AG04449 (cell line): ENCODE measurements at regions not wholly inside any gene's neighbourhood (a gene's known extent, or its start where the extent isn't known, plus 50 kb on each side); places are given as distances from the start of the nearest gene placed in this dataset.
A peak's percentile ranks its signal among the peaks of the same experiment; 100 is the strongest.

Experiments used
- CTCF ChIA-PET: fragments of 350-600 bp; formaldehyde crosslinking; extraction: SDS; loops from one replicate; lab custom pipeline; 2021; ENCODE audit warnings: antibody characterized with exemption; lab: Yijun Ruan, JAX
- POLR2A ChIA-PET: fragments of 400-600, 350-600 bp; formaldehyde crosslinking; extraction: SDS; loops from one replicate; lab custom pipeline; 2020; ENCODE audit warnings: antibody characterized with exemption, inconsistent platforms; lab: Yijun Ruan, JAX
- DNase-seq: peaks from one replicate; pipeline ENCODE4 v3.0.0-alpha.2; 2010; ENCODE audit warnings: low read depth, low spot score
- H3K4me3 ChIP-seq: 2 replicates; pipeline ENCODE4 v1.5.1; 2011; ENCODE audit warnings: low read depth, mild to moderate bottlenecking, control low read depth, low read length
- CTCF ChIP-seq: IDR thresholded peaks from one replicate; pipeline ENCODE4 v1.5.1; 2011; ENCODE audit warnings: mild to moderate bottlenecking, moderate library complexity, low read length, control low read depth, inconsistent platforms; ENCODE audit not compliant: insufficient read depth; ENCODE audit errors: missing control alignments

- no peak for DNase-seq
- CTCF ChIA-PET, result no interaction called here
- TF ChIP-seq CTCF, result no peak
- H3K4me3 ChIP-seq, result no peak overlapping the region
- POLR2A ChIA-PET, result no interaction called here
Observed at GRCh38 chr18:29169599-29169998, 992.7 kb upstream of the CDH2 start.

- TF ChIP-seq CTCF, result no peak
- no peak overlapping the region for H3K4me3 ChIP-seq
- ChIA-PET POLR2A (interaction anchor here (0.9 to 1.3 kb wide), 3 partner anchors 10 to 17 kb away, joined by 3 to 6 read pairs (median 3); no protein-coding TSS in a partner anchor), CTCF (interaction anchor here (1.0 kb wide), 1 partner anchor 97 kb away, joined by 3 read pairs; no protein-coding TSS in a partner anchor)
- peak; percentile 52 for DNase-seq
Observed at GRCh38 chr18:29164993-29165599, 988.2 kb upstream of the CDH2 start.

- TF ChIP-seq CTCF, result no peak
- peak; percentile 72 for DNase-seq
- no peak overlapping the region for H3K4me3 ChIP-seq
- POLR2A ChIA-PET, result interaction anchor here (1.3 kb wide), 1 partner anchor 17 kb away, joined by 6 read pairs; no protein-coding TSS in a partner anchor
- CTCF ChIA-PET, result interaction anchor here (0.8 to 1.0 kb wide), 2 partner anchors 96 to 600 kb away, joined by 3 read pairs; no protein-coding TSS in a partner anchor
Observed at GRCh38 chr18:29164020-29164706, 987.2 kb upstream of the CDH2 start.

GRCh38 chr18:29163596-29163995 is 986.7 kb upstream of the CDH2 start:
- DNase-seq, result no peak
- H3K4me3 ChIP-seq, result no peak overlapping the region
- CTCF ChIA-PET, result interaction anchor here (0.8 kb wide), 1 partner anchor 601 kb away, joined by 3 read pairs; no protein-coding TSS in a partner anchor
- TF ChIP-seq CTCF, result no peak
- POLR2A ChIA-PET, result no interaction called here

GRCh38 chr18:29161429-29161828 is 984.5 kb upstream of the CDH2 start:
- CTCF ChIA-PET, result interaction anchor here (0.6 kb wide), 1 partner anchor 34 kb away, joined by 3 read pairs; no protein-coding TSS in a partner anchor
- no peak for DNase-seq
- no peak for TF ChIP-seq CTCF

GRCh38 chr18:29160170-29160569 is 983.2 kb upstream of the CDH2 start:
- CTCF ChIA-PET, result no interaction called here
- POLR2A ChIA-PET, result no interaction called here
- DNase-seq, result no peak
- no peak for TF ChIP-seq CTCF
- no peak overlapping the region for H3K4me3 ChIP-seq

More at GRCh38 chr18:29161429-29161828, 984.5 kb upstream of the CDH2 start:
- POLR2A ChIA-PET, result no interaction called here
- H3K4me3 ChIP-seq, result no peak overlapping the region
